Endodermal cell (in vitro differentiated cells): ENCODE measurements at regions not wholly inside any gene's neighbourhood (a gene's known extent, or its start where the extent isn't known, plus 50 kb on each side); places are given as distances from the start of the nearest gene placed in this dataset.
A peak's percentile ranks its signal among the peaks of the same experiment; 100 is the strongest.

Source experiments
- DNase-seq: peaks from one replicate; pipeline ENCODE4 v3.0.0-alpha.2; 2017
- H3K27ac ChIP-seq: 2 replicates; pipeline ENCODE4 v1.5.1; 2013; ENCODE audit warnings: mild to moderate bottlenecking, low read depth, low read length, moderate library complexity
- H3K27me3 ChIP-seq: 2 replicates; pipeline ENCODE4 v1.6.1; 2013; ENCODE audit warnings: mild to moderate bottlenecking, low read length, moderate library complexity; ENCODE audit not compliant: insufficient read depth, control insufficient read depth, poor library complexity, severe bottlenecking
- H3K36me3 ChIP-seq: 2 replicates; pipeline ENCODE4 v1.7.0; 2013; ENCODE audit warnings: mild to moderate bottlenecking, low read length, moderate library complexity; ENCODE audit not compliant: control insufficient read depth, insufficient read depth
- H3K4me1 ChIP-seq: one replicate; pipeline ENCODE4 v1.7.0; 2013; ENCODE audit warnings: low read length; ENCODE audit not compliant: control insufficient read depth, insufficient read depth
- H3K4me3 ChIP-seq: 2 replicates; pipeline ENCODE4 v1.5.1; 2013; ENCODE audit warnings: mild to moderate bottlenecking, low read length, moderate library complexity
- H3K9ac ChIP-seq: 2 replicates; pipeline ENCODE4 v1.6.1; 2013; ENCODE audit warnings: mild to moderate bottlenecking, low read length, moderate library complexity; ENCODE audit not compliant: poor library complexity, severe bottlenecking; ENCODE audit errors: extremely low read depth
- H3K9me3 ChIP-seq: 2 replicates; pipeline ENCODE4 v1.6.1; 2013; ENCODE audit warnings: mild to moderate bottlenecking, low read length, moderate library complexity; ENCODE audit not compliant: control insufficient read depth
- H3K27ac Mint-ChIP-seq: 2 replicates; pipeline ENCODE4 v1.8.0; 2020; ENCODE audit warnings: mixed read lengths
- H3K27me3 Mint-ChIP-seq: 2 replicates; pipeline ENCODE4 v1.8.0; 2021; ENCODE audit warnings: mild to moderate bottlenecking, mixed read lengths; ENCODE audit not compliant: insufficient read depth
- H3K36me3 Mint-ChIP-seq: 2 replicates; pipeline ENCODE4 v1.8.0; 2020; ENCODE audit warnings: low read depth, mixed read lengths
- H3K4me1 Mint-ChIP-seq: 2 replicates; pipeline ENCODE4 v1.8.0; 2020; ENCODE audit warnings: mixed read lengths
- H3K4me3 Mint-ChIP-seq: 2 replicates; pipeline ENCODE4 v1.8.0; 2020; ENCODE audit warnings: mild to moderate bottlenecking, moderate library complexity, mixed read lengths
- H3K9me3 Mint-ChIP-seq: 2 replicates; pipeline ENCODE4 v1.8.0; 2020; ENCODE audit warnings: mild to moderate bottlenecking, mixed read lengths
- CTCF ChIP-seq: fragments of 200-600 bp; sonication (generic); conservative IDR thresholded peaks from 2 replicates; pipeline ENCODE4 v1.5.0; 2021; ENCODE audit warnings: antibody characterized with exemption, mild to moderate bottlenecking
- WGBS, 2 experiments: methylation state at CpG; one replicate each; pipeline versions ENCODE4 v1.1.5 to v1.1.7; 2013; ENCODE audit warnings: missing lambda C conversion rate in 2 of 2, mixed read lengths in 1 of 2; ENCODE audit not compliant: insufficient coverage in 1 of 2, insufficient read length in 1 of 2; 5-methylcytosine and 5-hydroxymethylcytosine counted together

DNA sequence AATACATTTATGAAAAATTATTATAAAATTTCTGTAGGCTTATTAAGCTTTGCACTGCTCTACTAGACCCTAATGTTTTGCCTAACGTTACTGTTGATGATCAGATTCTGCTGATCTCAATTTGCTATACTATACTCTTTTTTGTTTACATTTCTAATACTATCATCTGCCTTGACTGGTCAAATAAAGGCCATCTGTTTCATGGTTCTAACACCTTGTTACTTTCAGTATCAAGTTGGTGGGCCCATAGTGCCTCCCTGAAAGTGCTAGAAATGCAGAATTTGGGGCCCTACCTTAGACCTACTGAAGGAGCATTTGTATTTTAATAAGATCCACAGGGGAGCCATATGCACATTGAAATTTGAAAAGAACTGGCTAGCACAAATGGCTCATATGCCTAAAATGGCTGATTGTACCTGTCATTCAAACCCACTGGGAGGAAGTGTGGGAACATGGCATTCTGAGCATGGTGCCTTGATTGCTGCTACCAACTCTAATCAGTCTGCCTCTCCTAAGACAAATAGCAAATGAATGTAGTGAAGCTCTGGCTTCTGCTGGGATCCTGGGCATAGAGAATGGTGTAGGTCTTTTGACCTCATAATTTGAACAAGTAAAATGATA, 199.1 kb upstream of the BTBD3 start:
- no peaks in the 10 kb centered on the region for H3K36me3 Mint-ChIP-seq
- H3K9ac ChIP-seq = no peak overlapping the region
- no peaks in the 10 kb centered on the region for H3K27me3 ChIP-seq
- H3K36me3 ChIP-seq = no peaks in the 10 kb centered on the region
- 82% methylated on average over 1 of the region's 1 CpG; no CpG with 5 or more reads in 1 of the 2 experiments for WGBS, 2 experiments
- H3K4me3 Mint-ChIP-seq = no peak overlapping the region
- H3K27ac ChIP-seq = no peak overlapping the region
- peaks cover 2% of the 10 kb centered on the region for H3K9me3 Mint-ChIP-seq
- H3K27ac Mint-ChIP-seq = no peak overlapping the region
- no peak for TF ChIP-seq CTCF
- no peaks in the 10 kb centered on the region for H3K9me3 ChIP-seq
- no peaks in the 10 kb centered on the region for H3K4me1 ChIP-seq
- H3K4me3 ChIP-seq = no peak overlapping the region
- peaks cover 28% of the 10 kb centered on the region for H3K4me1 Mint-ChIP-seq
- no peaks in the 10 kb centered on the region for H3K27me3 Mint-ChIP-seq
- DNase-seq = peak; percentile 56

- H3K9me3 Mint-ChIP-seq = peaks cover 2% of the 10 kb centered on the region
- Histone ChIP-seq H3K27ac (no peak overlapping the region), H3K9ac (no peak overlapping the region), H3K4me3 (no peak overlapping the region), H3K27me3 (no peaks in the 10 kb centered on the region), H3K4me1 (no peaks in the 10 kb centered on the region), H3K9me3 (no peaks in the 10 kb centered on the region), H3K36me3 (no peaks in the 10 kb centered on the region)
- no peaks in the 10 kb centered on the region for H3K27me3 Mint-ChIP-seq
- no peak overlapping the region for H3K27ac Mint-ChIP-seq
- H3K36me3 Mint-ChIP-seq = no peaks in the 10 kb centered on the region
- peak; percentile 65 for DNase-seq
- 36 to 62% methylated on average over 2 to 4 of the region's 4 CpGs for WGBS, 2 experiments
- TF ChIP-seq CTCF = no peak
- H3K4me1 Mint-ChIP-seq = peaks cover 28% of the 10 kb centered on the region
- H3K4me3 Mint-ChIP-seq = no peak overlapping the region
Measured at GRCh38 chr20:11719153-11719552, 198.5 kb upstream of the BTBD3 start.

- Mint-ChIP-seq H3K9me3 (no peaks in the 10 kb centered on the region), H3K4me1 (peaks cover 19% of the 10 kb centered on the region), H3K4me3 (no peak overlapping the region), H3K27me3 (no peaks in the 10 kb centered on the region), H3K27ac (no peak overlapping the region), H3K36me3 (no peaks in the 10 kb centered on the region)
- Histone ChIP-seq H3K9me3 (no peaks in the 10 kb centered on the region), H3K9ac (no peak overlapping the region), H3K36me3 (no peaks in the 10 kb centered on the region), H3K27ac (no peak overlapping the region), H3K4me3 (no peak overlapping the region), H3K4me1 (no peaks in the 10 kb centered on the region), H3K27me3 (no peaks in the 10 kb centered on the region)
- TF ChIP-seq CTCF = no peak
- WGBS, 2 experiments = no CpG with 5 or more reads among the region's 2 CpGs
- no peak for DNase-seq
Measured at GRCh38 chr20:11721411-11721810, 196.3 kb upstream of the BTBD3 start.
